MCF 10A (cell line): ENCODE measurements at regions not wholly inside any gene's neighbourhood (a gene's known extent, or its start where the extent isn't known, plus 50 kb on each side); places are given as distances from the start of the nearest gene placed in this dataset.
"Not testable (repeated sequence)": the region's sequence is repeated elsewhere in the genome, so short reads cannot be mapped to it uniquely, and the experiment has no call there.

Source experiments
- BruUV-seq: library from RNA; stranded (reverse); fragments of 400-500 nt; replicated peaks from 2 replicates; lab custom pipeline; 2021; lab: Mats Ljungman, UMichigan
- CTCF ChIA-PET: fragments of 300-600 bp; sonication (Branson Sonifier 250); formaldehyde crosslinking; extraction: SDS; loops from one replicate; lab custom pipeline; 2021; ENCODE audit warnings: antibody characterized with exemption, inconsistent platforms; lab: Yijun Ruan, JAX
- POLR2A ChIA-PET: fragments of 300-600, 350-650 bp; sonication (Branson Sonifier 250); formaldehyde crosslinking; extraction: SDS; loops from one replicate; lab custom pipeline; 2020; ENCODE audit warnings: antibody characterized with exemption, inconsistent platforms; lab: Yijun Ruan, JAX
- DNase-seq: peaks from one replicate; pipeline ENCODE4 v3.0.0-alpha.2; 2018; ENCODE audit not compliant: unreplicated experiment
- H3K27ac Mint-ChIP-seq: one replicate; pipeline ENCODE4 v1.8.0; 2022; ENCODE audit warnings: mild to moderate bottlenecking, low read depth, mixed read lengths; ENCODE audit not compliant: unreplicated experiment
- H3K27me3 Mint-ChIP-seq: one replicate; pipeline ENCODE4 v1.8.0; 2022; ENCODE audit warnings: mixed read lengths; ENCODE audit not compliant: insufficient read depth, unreplicated experiment
- H3K36me3 Mint-ChIP-seq: one replicate; pipeline ENCODE4 v1.8.0; 2022; ENCODE audit warnings: mild to moderate bottlenecking, moderate library complexity, mixed read lengths; ENCODE audit not compliant: insufficient read depth, unreplicated experiment
- H3K4me1 Mint-ChIP-seq: one replicate; pipeline ENCODE4 v1.8.0; 2022; ENCODE audit warnings: mixed read lengths; ENCODE audit not compliant: insufficient read depth, unreplicated experiment
- H3K4me3 Mint-ChIP-seq: one replicate; pipeline ENCODE4 v1.8.0; 2022; ENCODE audit warnings: mild to moderate bottlenecking, moderate library complexity, mixed read lengths; ENCODE audit not compliant: unreplicated experiment
- H3K9me3 Mint-ChIP-seq: one replicate; pipeline ENCODE4 v1.8.0; 2022; ENCODE audit warnings: mixed read lengths; ENCODE audit not compliant: unreplicated experiment
- intact Hi-C: fragments of 100-400 bp; cut with micrococcal nuclease; formaldehyde crosslinking; loops from 2 replicates; pipeline ENCODE4 v1.14.1; 2022

- ChIA-PET POLR2A (interaction anchor here (0.6 to 2.9 kb wide), 7 partner anchors 22 to 1158 kb away, joined by 3 to 6 read pairs (median 3); partner anchors contain the start of gene CRLF3), CTCF (interaction anchor here (0.6 kb wide), 2 partner anchors 15 to 143 kb away, joined by 3 read pairs; no protein-coding TSS in a partner anchor)
- intact Hi-C loops, BruUV-seq, H3K9me3 Mint-ChIP-seq, H3K4me1 Mint-ChIP-seq, H3K27me3 Mint-ChIP-seq: not testable (repeated sequence)
- Mint-ChIP-seq H3K4me3 (peak overlapping the region; percentile 94), H3K27ac (peak overlapping the region; percentile 98), H3K36me3 (peaks cover 22% of the 10 kb centered on the region)
- DNase-seq, result peak; percentile 76
Observed at GRCh38 chr17:30731210-30732132, 93.0 kb downstream of the CRLF3 start.

GRCh38 chr17:30730837-30731209, 93.7 kb downstream of the CRLF3 start:
- DNase-seq, intact Hi-C loops, H3K9me3 Mint-ChIP-seq, BruUV-seq, POLR2A ChIA-PET, H3K27me3 Mint-ChIP-seq, H3K4me1 Mint-ChIP-seq: not testable (repeated sequence)
- Mint-ChIP-seq H3K36me3 (peaks cover 22% of the 10 kb centered on the region), H3K4me3 (peak overlapping the region; percentile 94), H3K27ac (peak overlapping the region; percentile 74)
- CTCF ChIA-PET, result interaction anchor here (0.6 to 3.5 kb wide), 2 partner anchors 12 to 14 kb away, joined by 3 to 14 read pairs; no protein-coding TSS in a partner anchor

GRCh38 chr17:30730171-30730836, 94.2 kb downstream of the CRLF3 start:
- peak overlapping the region; percentile 94 for H3K4me3 Mint-ChIP-seq
- POLR2A ChIA-PET, H3K4me1 Mint-ChIP-seq, intact Hi-C loops, BruUV-seq, H3K9me3 Mint-ChIP-seq, H3K27me3 Mint-ChIP-seq, DNase-seq: not testable (repeated sequence)
- peaks cover 17% of the 10 kb centered on the region for H3K36me3 Mint-ChIP-seq
- CTCF ChIA-PET, result interaction anchor here (0.6 to 3.5 kb wide), 3 partner anchors 12 to 111 kb away, joined by 3 to 14 read pairs (median 3); no protein-coding TSS in a partner anchor
- H3K27ac Mint-ChIP-seq, result peak overlapping the region; percentile 74

DNA sequence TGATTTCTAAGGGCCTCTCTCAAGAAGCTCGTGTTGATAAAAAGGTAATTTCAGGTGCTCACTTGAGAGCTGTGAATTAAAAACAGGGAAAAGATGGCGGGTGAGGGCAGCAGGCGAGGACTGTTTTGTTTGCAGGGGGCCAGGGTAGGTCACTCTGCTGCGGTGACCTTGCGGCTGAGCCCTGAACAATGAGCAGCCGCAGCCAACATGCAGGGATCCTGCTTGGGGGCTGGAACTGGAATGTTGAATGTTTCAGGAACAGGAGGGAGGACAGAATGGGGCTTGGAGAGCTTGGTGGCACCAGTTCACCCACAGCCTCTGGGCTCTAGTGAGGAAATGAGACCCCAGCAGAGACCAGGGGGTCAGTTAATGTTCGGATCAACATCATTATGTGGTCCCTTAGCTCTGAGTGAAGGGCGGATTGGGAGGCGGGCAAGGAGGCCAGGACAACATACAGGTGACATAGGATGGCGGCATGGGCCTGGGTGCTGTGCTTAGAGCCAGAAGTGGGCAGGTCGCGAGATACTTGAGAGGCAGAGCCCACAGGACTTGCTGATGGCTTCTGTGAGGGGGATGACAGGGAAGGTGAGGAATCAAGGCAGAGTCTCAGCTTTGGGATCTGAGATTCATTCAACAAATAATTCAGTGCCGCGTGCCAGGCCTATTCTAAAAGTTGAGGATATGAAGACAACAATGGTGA, 94.9 kb downstream of the CRLF3 start:
- Mint-ChIP-seq H3K36me3 (peaks cover 15% of the 10 kb centered on the region), H3K27ac (peak overlapping the region; percentile 74), H3K4me3 (peak overlapping the region; percentile 94)
- H3K27me3 Mint-ChIP-seq, H3K9me3 Mint-ChIP-seq, DNase-seq, H3K4me1 Mint-ChIP-seq, BruUV-seq: not testable (repeated sequence)
- CTCF ChIA-PET, result interaction anchor here (0.7 to 3.5 kb wide), 2 partner anchors 11 to 112 kb away, joined by 3 to 14 read pairs; no protein-coding TSS in a partner anchor
- intact Hi-C loops, result loop anchor here (10.0 kb wide), 1 partner anchor 625 kb away; no protein-coding TSS in a partner anchor
- POLR2A ChIA-PET, result interaction anchor here (0.9 kb wide), 1 partner anchor 20 kb away, joined by 3 read pairs; no protein-coding TSS in a partner anchor

GRCh38 chr17:30727517-30727916, 97.0 kb downstream of the CRLF3 start:
- POLR2A ChIA-PET, BruUV-seq: not testable (repeated sequence)
- CTCF ChIA-PET, result interaction anchor here (3.5 kb wide), 1 partner anchor 9 kb away, joined by 14 read pairs; no protein-coding TSS in a partner anchor

DNA sequence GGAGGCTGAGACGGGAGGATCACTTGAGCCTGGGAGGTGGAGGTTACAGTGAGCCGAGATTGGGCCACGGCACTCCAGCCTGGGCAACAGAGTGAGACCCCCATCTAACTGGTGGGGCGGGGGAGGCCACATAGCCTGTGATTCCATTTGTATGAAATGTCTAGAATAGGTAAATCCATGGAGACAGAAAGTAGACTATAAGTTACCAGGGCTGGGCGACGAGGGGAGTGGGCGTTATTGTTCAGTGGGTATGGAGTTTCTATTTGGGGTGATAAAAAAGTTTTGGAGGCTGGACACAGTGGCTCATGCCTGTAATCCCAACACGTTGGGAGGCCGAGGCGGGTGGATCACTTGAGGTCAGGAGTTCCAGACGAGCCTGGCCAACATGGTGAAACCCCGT, 97.8 kb downstream of the CRLF3 start:
- H3K4me3 Mint-ChIP-seq, DNase-seq, POLR2A ChIA-PET, H3K27ac Mint-ChIP-seq, H3K27me3 Mint-ChIP-seq, H3K4me1 Mint-ChIP-seq, CTCF ChIA-PET, BruUV-seq, H3K9me3 Mint-ChIP-seq, H3K36me3 Mint-ChIP-seq: not testable (repeated sequence)
- intact Hi-C loops, result loop anchor here (10.0 kb wide), 1 partner anchor 622 kb away; no protein-coding TSS in a partner anchor

More at GRCh38 chr17:30727517-30727916, 97.0 kb downstream of the CRLF3 start:
- H3K27ac Mint-ChIP-seq, H3K9me3 Mint-ChIP-seq, H3K4me3 Mint-ChIP-seq, H3K36me3 Mint-ChIP-seq, H3K4me1 Mint-ChIP-seq, H3K27me3 Mint-ChIP-seq, DNase-seq: not testable (repeated sequence)
- intact Hi-C loops, result loop anchor here (10.0 kb wide), 1 partner anchor 623 kb away; no protein-coding TSS in a partner anchor

DNA sequence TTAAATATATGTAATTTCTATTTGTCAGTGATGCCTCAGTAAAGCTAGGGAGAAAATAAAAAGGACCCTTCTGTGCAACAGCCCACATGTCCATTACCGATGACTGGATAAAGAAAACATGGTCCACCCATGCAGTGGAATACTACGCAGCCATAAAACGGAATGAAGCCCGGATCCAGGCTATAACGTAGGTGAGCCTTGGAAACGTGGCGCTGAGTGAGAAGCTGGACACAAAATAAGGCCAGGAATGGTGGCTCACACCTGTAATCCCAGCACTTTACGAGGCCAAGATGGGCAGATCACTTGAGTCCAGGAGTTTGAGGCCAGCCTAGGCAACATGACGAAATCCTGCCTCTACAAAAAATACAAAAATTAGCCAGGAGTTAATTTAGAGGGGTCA, 98.2 kb downstream of the CRLF3 start:
- H3K36me3 Mint-ChIP-seq, BruUV-seq, DNase-seq, CTCF ChIA-PET, H3K4me1 Mint-ChIP-seq, POLR2A ChIA-PET, H3K9me3 Mint-ChIP-seq, H3K27ac Mint-ChIP-seq, H3K27me3 Mint-ChIP-seq, H3K4me3 Mint-ChIP-seq: not testable (repeated sequence)
- intact Hi-C loops, result loop anchor here (10.0 kb wide), 1 partner anchor 622 kb away; no protein-coding TSS in a partner anchor

DNA sequence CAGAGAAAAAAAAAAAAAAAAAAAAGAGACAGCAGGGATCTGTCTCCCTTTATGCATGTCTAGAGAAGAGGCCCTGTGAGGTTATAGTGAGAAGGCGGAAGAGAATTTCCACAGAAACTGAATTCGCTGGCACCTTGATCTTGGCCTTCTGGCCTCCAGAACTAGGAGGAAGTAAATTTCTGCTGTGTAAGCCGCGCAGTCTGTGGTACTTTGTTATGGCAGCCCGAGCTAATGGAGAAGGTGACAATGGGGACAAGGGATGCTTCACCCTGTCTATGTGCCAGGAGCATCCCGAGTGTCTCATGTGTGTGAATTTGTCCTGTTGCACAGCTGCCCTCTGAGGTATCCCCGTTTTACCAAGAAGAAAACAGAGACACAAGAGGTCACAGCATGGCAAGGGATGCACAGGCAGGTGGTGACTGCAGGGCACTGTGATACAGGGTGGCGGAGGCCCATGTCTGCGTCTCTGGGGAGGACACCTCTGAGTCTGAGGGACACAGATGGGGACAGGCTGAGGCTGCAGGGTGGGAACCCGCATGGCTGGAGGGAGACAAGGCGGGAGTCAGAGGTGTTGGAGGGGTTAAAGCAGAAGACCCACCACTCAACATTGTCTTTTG, 100.3 kb downstream of the CRLF3 start:
- H3K4me3 Mint-ChIP-seq, result not testable (repeated sequence)

More for the DNA sequence above, 100.3 kb downstream of the CRLF3 start:
- H3K36me3 Mint-ChIP-seq, POLR2A ChIA-PET, DNase-seq, H3K4me1 Mint-ChIP-seq, H3K27me3 Mint-ChIP-seq, CTCF ChIA-PET, BruUV-seq, H3K27ac Mint-ChIP-seq, H3K9me3 Mint-ChIP-seq: not testable (repeated sequence)
- intact Hi-C loops, result loop anchor here (10.0 kb wide), 1 partner anchor 619 kb away; no protein-coding TSS in a partner anchor
